ENCODE measurements at regions not wholly inside any gene's neighbourhood (a gene's known extent, or its start where the extent isn't known, plus 50 kb on each side); places are given as distances from the start of the nearest gene placed in this dataset.
"Not testable (repeated sequence)": the region's sequence is repeated elsewhere in the genome, so short reads cannot be mapped to it uniquely, and the experiment has no call there.

DNA sequence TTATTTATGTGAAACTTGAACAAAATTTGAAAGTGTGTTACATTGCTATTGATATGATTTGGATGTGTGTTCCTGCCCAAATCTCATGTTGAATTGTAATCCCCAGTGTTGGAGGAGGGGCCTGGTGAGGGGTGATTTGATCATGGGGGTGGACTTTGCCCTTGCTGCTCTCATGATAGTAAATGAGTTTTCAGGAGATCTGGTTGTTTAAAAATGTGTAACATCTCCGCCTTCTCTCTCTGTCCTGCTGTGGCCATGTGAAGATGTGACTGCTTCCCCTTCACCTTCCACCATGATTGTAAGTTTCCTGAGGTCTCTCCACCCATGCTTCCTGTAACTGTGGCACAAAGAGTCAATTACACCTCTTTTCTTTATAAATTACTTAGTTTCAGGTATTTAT, 1731.0 kb downstream of the SLITRK5 start:
- H3K4me2 ChIP-seq (ENCODE audit: low read depth, low read length): no peak overlapping the region
- BruUV-seq (replicated peaks): no TSS peak
- no peak for TF ChIP-seq POLR2A (IDR thresholded peaks at IDR 0.05; ENCODE audit: low read depth, low read length)
- TF ChIP-seq BHLHE40 (IDR thresholded peaks at IDR 0.05; ENCODE audit: low read depth, low read length): no peak
- TF ChIP-seq CHD1 (IDR thresholded peaks at IDR 0.05; ENCODE audit: low read depth, low read length): no peak
- H3K9me1 ChIP-seq (ENCODE audit: insufficient read depth, low read length): no peaks in the 10 kb centered on the region
- dilution Hi-C loops (cut with HindIII; ENCODE audit: low sequenced_read_pairs, unreplicated experiment) (no loop called here), intact Hi-C loops (cut with micrococcal nuclease) (no loop called here), in situ Hi-C loops (cut with MboI; ENCODE audit: low sequenced_read_pairs) (no loop called here)
- no peak for DNase-seq
- H2BK120ac ChIP-seq (ENCODE audit: low read depth, low read length): no peak overlapping the region
- WGBS, 2 experiments (ENCODE audit: extremely low coverage in 2 of 2, insufficient read length in 1 of 2): no CpG with 5 or more reads among the region's 1 CpG
- H3K14ac ChIP-seq (replicated peaks; ENCODE audit: low read depth, low read length): no peak overlapping the region
- no peak overlapping the region for H2BK20ac ChIP-seq (ENCODE audit: low read depth, low read length)
- H3K27me3 ChIP-seq (ENCODE audit: control insufficient read depth, insufficient read depth, low read length): no peaks in the 10 kb centered on the region
- H3K4me1 ChIP-seq (ENCODE audit: control insufficient read depth, insufficient read depth, low read length): peaks cover 3% of the 10 kb centered on the region; the same call in 1 of the 2 replicates
- no peak overlapping the region for H4K91ac ChIP-seq (ENCODE audit: insufficient read depth, low read depth, low read length)
- H3K56ac ChIP-seq (ENCODE audit: extremely low read depth, insufficient read depth, low read length): no peak overlapping the region
- no peak overlapping the region for H3K4ac ChIP-seq (ENCODE audit: low read depth, low read length)
- no peak overlapping the region for H2BK5ac ChIP-seq (ENCODE audit: low read depth, low read length, poor library complexity, severe bottlenecking)
- H3K9me3 ChIP-seq (ENCODE audit: control insufficient read depth, insufficient read depth, low read length): no peaks in the 10 kb centered on the region; the same call in 1 of the 2 replicates
- no peak overlapping the region for H3K23ac ChIP-seq (ENCODE audit: low read depth, low read length)
- no peak overlapping the region for H4K5ac ChIP-seq (ENCODE audit: low read depth, low read length)
- no peak overlapping the region for H3K9ac ChIP-seq (ENCODE audit: low read depth, low read length)
- H2AK5ac ChIP-seq (ENCODE audit: low read depth, low read length): no peak overlapping the region
- no peaks in the 10 kb centered on the region for H3K36me3 ChIP-seq (ENCODE audit: control insufficient read depth, insufficient read depth, low read length)
- CTCF ChIA-PET: no interaction called here
- no peak overlapping the region for H2AFZ ChIP-seq (replicated peaks; ENCODE audit: low read length, poor library complexity)
- no peak for ATAC-seq (ENCODE audit: low read depth)
- no peak overlapping the region; the same call in 1 of the 2 replicates for H3K27ac ChIP-seq (ENCODE audit: insufficient read depth, low read length)
- no peak overlapping the region for H3K18ac ChIP-seq (ENCODE audit: low read depth, low read length)
- no peaks in the 10 kb centered on the region for H3K79me1 ChIP-seq (ENCODE audit: low read depth in 1 of 2, low read length in 2 of 2)
- H4K20me1 ChIP-seq (ENCODE audit: insufficient read depth, low read length): no peaks in the 10 kb centered on the region
- no peak overlapping the region for H2BK15ac ChIP-seq (ENCODE audit: low read depth, low read length)
- H3K4me3 ChIP-seq (ENCODE audit: insufficient read depth, low read depth, low read length): no peak overlapping the region
- no peak overlapping the region; a peak in 1 of 4 replicates for H4K8ac ChIP-seq (ENCODE audit: low read depth in 2 of 2, low read length in 2 of 2)
- H2AK9ac ChIP-seq (replicated peaks; ENCODE audit: low read depth, low read length, poor library complexity): no peak overlapping the region
- POLR2A ChIA-PET (ENCODE audit: unreplicated experiment): no interaction called here

- CTCF ChIA-PET; intact Hi-C loops (cut with micrococcal nuclease); dilution Hi-C loops (cut with HindIII; ENCODE audit: low sequenced_read_pairs, unreplicated experiment): not testable (repeated sequence)
Observed at GRCh38 chr13:89406096-89406495, 1734.9 kb downstream of the SLITRK5 start.

More at GRCh38 chr13:89406096-89406495, 1734.9 kb downstream of the SLITRK5 start:
- H2BK20ac ChIP-seq (ENCODE audit: low read depth, low read length); H2BK5ac ChIP-seq (ENCODE audit: low read depth, low read length, poor library complexity, severe bottlenecking); H3K9me3 ChIP-seq (ENCODE audit: control insufficient read depth, insufficient read depth, low read length); H3K23ac ChIP-seq (ENCODE audit: low read depth, low read length); H4K20me1 ChIP-seq (ENCODE audit: insufficient read depth, low read length); H3K9ac ChIP-seq (ENCODE audit: low read depth, low read length); H3K18ac ChIP-seq (ENCODE audit: low read depth, low read length); DNase-seq; H2AFZ ChIP-seq (replicated peaks; ENCODE audit: low read length, poor library complexity); H3K14ac ChIP-seq (replicated peaks; ENCODE audit: low read depth, low read length); H3K56ac ChIP-seq (ENCODE audit: extremely low read depth, insufficient read depth, low read length); POLR2A ChIA-PET (ENCODE audit: unreplicated experiment); H3K9me1 ChIP-seq (ENCODE audit: insufficient read depth, low read length); H4K91ac ChIP-seq (ENCODE audit: insufficient read depth, low read depth, low read length); H3K36me3 ChIP-seq (ENCODE audit: control insufficient read depth, insufficient read depth, low read length); H2AK9ac ChIP-seq (replicated peaks; ENCODE audit: low read depth, low read length, poor library complexity); H2BK120ac ChIP-seq (ENCODE audit: low read depth, low read length); in situ Hi-C loops (cut with MboI; ENCODE audit: low sequenced_read_pairs); H4K8ac ChIP-seq (ENCODE audit: low read depth in 2 of 2, low read length in 2 of 2); H3K27me3 ChIP-seq (ENCODE audit: control insufficient read depth, insufficient read depth, low read length); H3K4me1 ChIP-seq (ENCODE audit: control insufficient read depth, insufficient read depth, low read length); H3K27ac ChIP-seq (ENCODE audit: insufficient read depth, low read length); H3K79me1 ChIP-seq (ENCODE audit: low read depth in 1 of 2, low read length in 2 of 2); H3K4me2 ChIP-seq (ENCODE audit: low read depth, low read length); H2AK5ac ChIP-seq (ENCODE audit: low read depth, low read length); H3K4me3 ChIP-seq (ENCODE audit: insufficient read depth, low read depth, low read length); ATAC-seq (ENCODE audit: low read depth); H3K4ac ChIP-seq (ENCODE audit: low read depth, low read length); H2BK15ac ChIP-seq (ENCODE audit: low read depth, low read length); BruUV-seq (replicated peaks); H4K5ac ChIP-seq (ENCODE audit: low read depth, low read length): not testable (repeated sequence)
- 60% methylated on average over 1 of the region's 6 CpGs; no CpG with 5 or more reads in 1 of the 2 experiments for WGBS, 2 experiments (ENCODE audit: extremely low coverage in 2 of 2, insufficient read length in 1 of 2)

Measured in IMR-90 (cell line).